ENCODE measurements at regions not wholly inside any gene's neighbourhood (a gene's known extent, or its start where the extent isn't known, plus 50 kb on each side); places are given as distances from the start of the nearest gene placed in this dataset.
"Not testable (repeated sequence)": the region's sequence is repeated elsewhere in the genome, so short reads cannot be mapped to it uniquely, and the experiment has no call there.

GRCh38 chr2:167572883-167573619 lies 674.3 kb downstream of the STK39 start:
- no peaks in the 10 kb centered on the region for H3K79me2 ChIP-seq (ENCODE audit: insufficient read depth)
- H3K4me3 ChIP-seq, result no peak overlapping the region
- TF ChIP-seq EZH2phosphoT487 (IDR thresholded peaks at IDR 0.05; ENCODE audit: insufficient read depth, low read depth), result no peak
- no peaks in the 10 kb centered on the region for H3K27me3 ChIP-seq (replicated peaks; ENCODE audit: insufficient read depth)
- no peak overlapping the region for H3K9ac ChIP-seq
- no peak overlapping the region for H3K27ac ChIP-seq
- no peaks in the 10 kb centered on the region; the same call in 1 of the 2 replicates for H3K9me2 ChIP-seq (ENCODE audit: insufficient read depth)
- H3F3A ChIP-seq (ENCODE audit: insufficient read depth), result no peaks in the 10 kb centered on the region
- DNase-seq, result no peak
- H3K4me1 ChIP-seq (ENCODE audit: insufficient read depth), result no peaks in the 10 kb centered on the region
- no peaks in the 10 kb centered on the region for H3K36me3 ChIP-seq (ENCODE audit: low read depth)
- WGBS, 2 experiments (ENCODE audit: low coverage in 1 of 2, low lambda C conversion rate in 2 of 2, missing lambda C conversion rate in 2 of 2), result 32 to 34% methylated on average over 1 of the region's 1 CpG
- H3K9me3 ChIP-seq (ENCODE audit: low read depth), result no peaks in the 10 kb centered on the region
- in situ Hi-C loops (cut with MboI), result no loop called here
- H3K4me2 ChIP-seq (ENCODE audit: unreplicated experiment), result no peak overlapping the region
- H2AFZ ChIP-seq, result no peak overlapping the region
- H4K20me1 ChIP-seq (ENCODE audit: insufficient read depth), result no peaks in the 10 kb centered on the region

DNA sequence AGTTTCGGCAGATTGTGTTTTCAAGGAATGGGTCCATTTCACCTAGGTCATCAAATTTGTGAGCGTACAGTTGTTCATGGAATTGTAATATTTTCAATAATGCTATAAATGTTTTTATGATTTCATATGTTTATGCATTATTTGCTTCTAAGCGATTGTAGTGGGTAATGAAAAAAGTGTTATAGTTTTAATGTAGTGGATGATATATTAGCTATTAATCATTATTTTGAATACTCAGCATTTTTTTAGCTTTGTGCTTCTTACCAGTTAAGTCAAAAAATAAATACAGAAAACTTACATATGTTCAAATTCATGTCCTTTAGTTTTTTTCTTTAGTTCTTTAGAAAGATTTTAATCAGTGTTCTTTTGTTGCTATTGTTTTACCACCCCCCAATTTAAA lies 677.0 kb downstream of the STK39 start:
- no peak overlapping the region for H3K4me2 ChIP-seq (ENCODE audit: unreplicated experiment)
- no peak overlapping the region for H3K4me3 ChIP-seq
- 65 to 67% methylated on average over 3 of the region's 3 CpGs for WGBS, 2 experiments (ENCODE audit: low coverage in 1 of 2, low lambda C conversion rate in 2 of 2, missing lambda C conversion rate in 2 of 2)
- no peak overlapping the region for H3K9ac ChIP-seq
- no peaks in the 10 kb centered on the region for H3F3A ChIP-seq (ENCODE audit: insufficient read depth)
- no peak overlapping the region for H2AFZ ChIP-seq
- no peaks in the 10 kb centered on the region; the same call in 1 of the 2 replicates for H3K9me2 ChIP-seq (ENCODE audit: insufficient read depth)
- no peaks in the 10 kb centered on the region for H3K27me3 ChIP-seq (replicated peaks; ENCODE audit: insufficient read depth)
- in situ Hi-C loops (cut with MboI), result no loop called here
- DNase-seq, result no peak
- H4K20me1 ChIP-seq (ENCODE audit: insufficient read depth), result no peaks in the 10 kb centered on the region
- H3K79me2 ChIP-seq (ENCODE audit: insufficient read depth), result no peaks in the 10 kb centered on the region
- H3K4me1 ChIP-seq (ENCODE audit: insufficient read depth), result no peaks in the 10 kb centered on the region
- no peak overlapping the region for H3K27ac ChIP-seq
- no peaks in the 10 kb centered on the region for H3K9me3 ChIP-seq (ENCODE audit: low read depth)
- TF ChIP-seq EZH2 (IDR thresholded peaks at IDR 0.05; ENCODE audit: insufficient read depth, poor library complexity, severe bottlenecking) (no peak), EZH2phosphoT487 (IDR thresholded peaks at IDR 0.05; ENCODE audit: insufficient read depth, low read depth) (no peak)
- no peaks in the 10 kb centered on the region for H3K36me3 ChIP-seq (ENCODE audit: low read depth)

- H3K9me2 ChIP-seq (ENCODE audit: insufficient read depth); H3K4me3 ChIP-seq; H3K4me2 ChIP-seq (ENCODE audit: unreplicated experiment); H3K9ac ChIP-seq; H2AFZ ChIP-seq; DNase-seq; H3K4me1 ChIP-seq (ENCODE audit: insufficient read depth); H3F3A ChIP-seq (ENCODE audit: insufficient read depth); in situ Hi-C loops (cut with MboI); H3K27me3 ChIP-seq (replicated peaks; ENCODE audit: insufficient read depth); H3K9me3 ChIP-seq (ENCODE audit: low read depth); H3K27ac ChIP-seq; H3K36me3 ChIP-seq (ENCODE audit: low read depth); H4K20me1 ChIP-seq (ENCODE audit: insufficient read depth); H3K79me2 ChIP-seq (ENCODE audit: insufficient read depth): not testable (repeated sequence)
- WGBS, 2 experiments (ENCODE audit: low coverage in 1 of 2, low lambda C conversion rate in 2 of 2, missing lambda C conversion rate in 2 of 2), result 89% methylated on average over 27 to 37 of the region's 66 CpGs
Measured at GRCh38 chr2:167563885-167564619, 675.8 kb downstream of the XIRP2 start.

DNA sequence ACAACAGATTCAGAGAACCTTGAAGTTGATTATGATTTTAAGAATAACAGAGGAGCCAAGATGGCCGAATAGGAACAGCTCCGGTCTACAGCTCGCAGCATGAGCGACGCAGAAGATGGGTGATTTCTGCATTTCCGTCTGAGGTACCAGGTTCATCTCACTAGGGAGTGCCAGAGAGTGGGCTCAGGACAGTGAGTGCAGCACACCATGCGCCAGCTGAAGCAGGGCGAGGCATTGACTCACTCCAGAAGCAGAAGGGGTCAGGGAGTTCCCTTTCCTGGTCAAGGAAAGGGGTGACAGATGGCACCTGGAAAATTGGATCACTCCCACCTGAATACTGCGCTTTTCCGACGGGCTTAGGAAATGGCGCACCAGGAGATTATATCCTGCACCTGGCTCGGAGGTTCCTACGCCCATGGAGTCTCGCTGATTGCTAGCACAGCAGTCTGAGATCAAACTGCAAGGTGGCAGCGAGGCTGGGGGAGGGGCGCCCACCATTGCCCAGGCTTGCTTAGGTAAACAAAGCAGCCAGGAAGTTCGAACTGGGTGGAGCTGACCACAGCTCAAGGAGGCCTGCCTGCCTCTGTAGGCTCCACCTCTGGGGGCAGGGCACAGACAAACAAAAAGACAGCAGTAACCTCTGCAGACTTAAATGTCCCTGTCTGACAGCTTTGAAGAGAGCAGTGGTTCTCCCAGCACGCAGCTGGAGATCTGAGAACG lies 670.2 kb downstream of the XIRP2 start:
- H3K27me3 ChIP-seq (replicated peaks; ENCODE audit: insufficient read depth); DNase-seq; H3F3A ChIP-seq (ENCODE audit: insufficient read depth); H3K36me3 ChIP-seq (ENCODE audit: low read depth); H3K27ac ChIP-seq; H3K79me2 ChIP-seq (ENCODE audit: insufficient read depth); H3K9me3 ChIP-seq (ENCODE audit: low read depth); H3K4me3 ChIP-seq; H3K4me1 ChIP-seq (ENCODE audit: insufficient read depth); in situ Hi-C loops (cut with MboI); H4K20me1 ChIP-seq (ENCODE audit: insufficient read depth); H3K9me2 ChIP-seq (ENCODE audit: insufficient read depth); H3K9ac ChIP-seq; H2AFZ ChIP-seq; H3K4me2 ChIP-seq (ENCODE audit: unreplicated experiment): not testable (repeated sequence)
- WGBS, 2 experiments (ENCODE audit: low coverage in 1 of 2, low lambda C conversion rate in 2 of 2, missing lambda C conversion rate in 2 of 2), result 63 to 69% methylated on average over 20 of the region's 20 CpGs

All from GM23248 (cell line).